B cell (primary cell): ENCODE measurements at regions not wholly inside any gene's neighbourhood (a gene's known extent, or its start where the extent isn't known, plus 50 kb on each side); places are given as distances from the start of the nearest gene placed in this dataset.

Experiments
- CTCF ChIP-seq: fragments of 200-600 bp; IDR thresholded peaks from one replicate; pipeline ENCODE4 v1.8.0; 2022; ENCODE audit warnings: antibody characterized with exemption, mild to moderate bottlenecking
- EZH2 ChIP-seq: IDR thresholded peaks from 2 replicates; pipeline ENCODE4 v1.6.1; 2012; ENCODE audit warnings: borderline replicate concordance, low read depth, mild to moderate bottlenecking, moderate library complexity, low read length; ENCODE audit not compliant: insufficient read depth, poor library complexity, severe bottlenecking

GRCh38 chr9:99748266-99748665, 73.4 kb upstream of the NR4A3 start:
- no peak for TF ChIP-seq CTCF
- TF ChIP-seq EZH2: no peak
